ENCODE measurements at regions not wholly inside any gene's neighbourhood (a gene's known extent, or its start where the extent isn't known, plus 50 kb on each side); places are given as distances from the start of the nearest gene placed in this dataset.
A peak's percentile ranks its signal among the peaks of the same experiment; 100 is the strongest.

DNA sequence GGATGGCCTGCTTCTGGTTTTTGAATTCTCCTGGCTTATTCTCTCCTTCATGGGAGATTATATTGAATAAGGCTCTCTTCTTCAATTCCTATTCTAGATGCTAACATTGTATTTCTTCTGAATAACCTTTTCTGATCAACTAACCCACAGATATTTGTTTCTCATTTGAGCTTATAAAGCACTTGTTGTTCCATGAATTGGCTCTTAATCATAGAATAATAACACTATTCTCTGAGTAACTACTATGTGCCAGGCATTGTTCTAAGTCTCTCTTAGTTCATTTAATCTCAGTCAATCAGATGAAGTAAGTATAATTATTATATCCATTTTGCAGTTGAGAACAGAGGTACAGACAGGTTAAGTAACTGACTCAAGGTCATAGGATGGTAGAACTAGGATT is 136.3 kb upstream of the MLIP start:
- DNase-seq (ENCODE audit: low spot score), result no peak

GRCh38 chr6:53975941-53976615 is 135.2 kb upstream of the MLIP start:
- no peak for DNase-seq (ENCODE audit: low spot score)

DNA sequence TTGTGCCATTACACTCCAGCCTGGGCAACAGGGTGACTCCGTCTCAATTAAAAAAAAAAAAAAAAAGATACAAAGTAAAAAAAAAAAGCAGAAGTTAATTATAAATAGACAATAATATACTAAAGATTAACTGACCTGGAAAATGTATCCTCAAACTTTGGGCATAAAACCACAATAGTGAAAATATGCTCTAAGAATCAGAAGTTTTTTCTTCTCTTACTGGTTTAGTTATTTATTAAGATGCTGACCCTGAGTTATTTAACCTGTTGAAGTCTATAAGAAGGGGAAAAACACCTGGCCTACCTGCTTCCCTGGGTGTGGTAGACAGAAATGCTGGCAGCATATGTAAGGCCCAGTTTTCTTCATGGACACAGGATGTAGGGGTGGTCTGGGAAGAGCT is 133.7 kb upstream of the MLIP start:
- no peak for DNase-seq (ENCODE audit: low spot score)

DNA sequence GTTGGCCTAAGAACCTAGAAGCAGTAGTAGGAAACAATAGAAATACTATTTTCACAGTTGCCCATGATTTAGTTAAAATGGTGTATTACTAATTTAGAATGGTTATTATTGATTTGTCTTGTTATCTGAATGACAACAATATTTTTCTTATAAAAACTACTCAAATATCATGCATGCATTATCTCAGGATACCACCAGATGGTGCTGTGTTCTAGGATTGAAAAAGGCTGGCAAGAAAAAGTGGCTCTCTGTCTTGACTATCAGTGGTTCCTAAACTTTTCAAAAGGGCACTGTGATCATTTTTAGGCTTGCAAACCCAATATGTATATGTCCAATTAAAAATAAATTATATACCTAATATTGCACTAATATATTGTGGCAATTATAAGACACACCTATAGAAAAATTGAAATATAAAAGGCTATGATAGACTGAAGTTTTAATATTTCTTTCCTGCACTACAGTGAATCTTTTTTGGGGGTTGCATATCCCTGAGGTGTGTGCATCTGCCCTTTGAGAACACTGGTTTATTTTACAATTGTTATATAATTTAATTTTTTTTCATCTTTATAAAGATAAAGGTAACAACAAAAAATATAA is 131.7 kb upstream of the MLIP start:
- peak; percentile 31 for DNase-seq (ENCODE audit: low spot score)

GRCh38 chr6:53982366-53983050 is 128.7 kb upstream of the MLIP start:
- no peak for DNase-seq (ENCODE audit: low spot score)

DNA sequence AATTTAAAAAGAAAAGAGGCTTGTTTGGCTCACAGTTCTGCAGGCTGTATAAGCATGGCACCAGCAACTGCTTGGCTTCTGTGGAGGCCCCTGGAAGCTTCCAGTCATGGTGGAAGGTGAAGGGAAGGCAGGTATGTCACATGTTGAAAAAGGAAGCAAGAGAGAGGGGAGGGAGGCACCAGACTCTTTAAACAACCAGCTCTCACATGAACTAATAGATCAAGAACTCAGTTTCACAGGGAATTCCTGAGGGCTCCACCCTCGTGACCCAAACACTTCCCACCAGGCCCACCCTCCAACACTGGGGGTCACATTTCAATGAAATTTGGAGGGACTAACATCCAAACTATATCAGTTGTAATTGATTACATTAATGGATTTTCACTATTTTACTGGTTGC is 127.9 kb upstream of the MLIP start:
- no peak for DNase-seq (ENCODE audit: low spot score)

GRCh38 chr6:53984163-53984562 is 127.1 kb upstream of the MLIP start:
- DNase-seq (ENCODE audit: low spot score), result no peak

- no peak for DNase-seq (ENCODE audit: low spot score)
Observed at GRCh38 chr6:53984581-53984980, 126.7 kb upstream of the MLIP start.

DNA sequence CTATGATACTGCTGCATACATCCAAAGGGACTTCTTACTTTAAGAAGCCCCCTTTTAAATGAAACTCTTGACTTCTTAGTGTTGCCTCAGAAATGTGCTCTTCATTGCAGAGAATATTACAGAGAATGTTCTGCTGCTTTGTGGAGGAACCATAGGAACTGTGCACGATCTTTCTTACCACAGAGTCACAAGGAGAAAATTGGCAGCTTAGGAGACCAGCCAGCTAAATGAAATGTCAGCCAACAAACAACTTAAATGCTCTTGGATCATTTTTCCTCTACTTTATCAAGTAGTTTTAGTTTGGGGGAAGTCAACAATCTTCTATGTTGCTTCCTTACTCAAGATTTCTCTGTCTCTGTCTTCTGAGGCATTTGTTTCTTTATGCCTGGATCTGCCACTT is 125.9 kb upstream of the MLIP start:
- DNase-seq (ENCODE audit: low spot score), result no peak

DNA sequence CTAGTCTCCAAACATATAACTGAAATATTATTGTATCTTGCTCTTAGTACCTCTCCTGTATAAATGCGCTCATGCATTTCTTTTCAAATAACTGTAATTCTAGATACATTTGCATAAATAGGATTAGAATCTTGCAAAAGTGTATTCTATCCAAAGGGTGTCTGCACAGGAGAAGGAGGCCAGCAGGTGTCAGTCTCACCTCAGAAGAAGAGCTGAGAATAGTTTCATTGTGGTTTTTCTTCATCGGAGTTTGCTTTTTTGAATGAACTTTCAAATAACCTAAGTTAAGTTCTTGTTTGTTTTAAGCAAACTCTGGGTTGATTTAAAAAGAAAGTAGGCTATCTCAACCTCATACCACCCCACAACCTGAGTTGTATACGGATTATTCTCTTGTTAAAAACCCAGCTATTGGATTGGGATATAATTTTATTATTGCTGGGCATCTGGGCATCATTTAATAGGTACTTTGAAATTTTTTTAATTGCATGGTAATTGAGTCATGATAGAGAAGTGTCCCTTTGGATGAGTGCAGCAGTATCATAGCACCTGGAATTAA is 125.0 kb upstream of the MLIP start:
- DNase-seq (ENCODE audit: low spot score), result no peak

GRCh38 chr6:53986721-53987521 is 124.3 kb upstream of the MLIP start:
- DNase-seq (ENCODE audit: low spot score), result no peak

- no peak for DNase-seq (ENCODE audit: low spot score)
Observed at GRCh38 chr6:53987522-53987888, 123.7 kb upstream of the MLIP start.

GRCh38 chr6:53989504-53989903 is 121.7 kb upstream of the MLIP start:
- DNase-seq (ENCODE audit: low spot score), result no peak

- DNase-seq (ENCODE audit: low spot score), result no peak
Observed at GRCh38 chr6:53992522-53992921, 118.7 kb upstream of the MLIP start.

GRCh38 chr6:53994201-53994600 is 117.0 kb upstream of the MLIP start:
- no peak for DNase-seq (ENCODE audit: low spot score)

DNA sequence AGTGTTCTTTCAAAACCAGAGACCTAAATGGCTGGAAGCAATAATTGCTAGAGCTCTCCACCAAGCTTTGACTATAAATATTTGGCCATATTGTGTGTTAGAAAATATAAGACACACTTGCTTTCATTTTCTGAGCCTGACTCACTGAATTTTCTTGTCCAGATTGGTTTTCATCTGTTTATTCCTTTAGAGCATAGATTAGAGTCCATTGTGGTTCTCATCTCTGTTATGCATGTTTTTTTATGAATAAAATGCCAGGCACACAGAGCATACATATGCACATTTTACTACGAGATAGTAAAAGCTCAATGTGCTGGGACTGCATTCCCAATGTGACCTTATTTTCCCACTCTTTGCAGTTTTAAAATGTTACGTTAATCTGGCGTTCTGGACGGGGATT is 115.3 kb upstream of the MLIP start:
- DNase-seq (ENCODE audit: low spot score), result no peak

DNA sequence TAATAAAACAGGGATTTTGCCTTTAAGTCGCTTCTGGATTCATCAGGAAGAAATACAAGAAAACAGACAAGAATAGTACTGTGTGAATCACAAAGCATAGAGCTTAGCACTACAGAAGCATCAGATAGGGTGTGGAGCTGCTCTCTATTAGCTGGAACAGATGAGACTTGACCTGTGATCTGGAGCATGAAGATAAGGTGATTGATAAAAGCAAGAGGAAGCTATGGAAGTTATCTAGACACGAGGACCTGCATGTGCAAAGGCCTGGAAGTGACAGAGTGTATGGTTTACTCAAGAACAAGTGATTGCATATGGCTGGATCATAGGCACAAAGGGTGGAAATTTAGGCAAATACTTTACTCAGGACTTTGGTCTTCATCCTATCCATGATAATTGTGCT is 112.9 kb upstream of the MLIP start:
- DNase-seq (ENCODE audit: low spot score), result no peak

GRCh38 chr6:53999088-53999755 is 112.0 kb upstream of the MLIP start:
- no peak for DNase-seq (ENCODE audit: low spot score)

DNA sequence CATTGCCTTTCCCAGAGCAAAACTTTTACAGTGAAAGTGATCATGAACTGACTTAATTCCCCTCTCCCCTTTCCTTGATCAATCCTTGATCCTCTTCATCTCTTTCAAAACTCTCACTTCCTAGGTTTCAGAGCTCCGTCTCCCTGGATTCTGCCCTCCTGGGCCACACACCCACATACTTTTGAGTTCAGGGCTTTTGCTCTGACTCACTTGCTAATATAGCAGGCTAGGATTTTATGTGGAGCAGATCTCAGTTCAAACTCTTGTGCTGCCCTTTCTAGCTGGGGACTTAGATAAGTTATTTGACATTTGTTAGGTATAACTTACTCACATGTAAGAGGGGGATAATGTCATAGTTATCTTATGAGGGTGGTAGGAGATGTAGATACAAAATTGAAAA is 109.1 kb upstream of the MLIP start:
- DNase-seq (ENCODE audit: low spot score), result no peak

DNA sequence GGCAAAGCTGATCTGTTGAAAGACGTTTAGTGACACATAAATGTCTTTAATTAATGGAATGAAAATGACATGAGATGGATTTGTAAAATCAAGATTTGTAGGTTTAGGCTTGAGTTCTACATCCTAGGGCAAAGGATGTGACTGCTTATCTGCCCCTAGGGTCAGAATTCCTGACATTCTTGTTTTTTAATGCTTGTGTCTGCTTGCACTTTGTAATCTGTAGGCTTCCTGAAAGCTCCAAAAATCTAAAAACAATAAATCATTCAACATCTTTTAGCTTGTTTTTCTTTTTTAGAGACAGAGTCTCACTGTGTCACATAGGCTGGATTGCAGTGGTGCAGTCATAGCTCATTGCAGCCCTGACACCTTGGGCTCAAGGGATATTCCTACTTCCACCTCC is 107.9 kb upstream of the MLIP start:
- no peak for DNase-seq (ENCODE audit: low spot score)

- no peak for DNase-seq (ENCODE audit: low spot score)
Observed at GRCh38 chr6:54008589-54008988, 102.7 kb upstream of the MLIP start.

DNA sequence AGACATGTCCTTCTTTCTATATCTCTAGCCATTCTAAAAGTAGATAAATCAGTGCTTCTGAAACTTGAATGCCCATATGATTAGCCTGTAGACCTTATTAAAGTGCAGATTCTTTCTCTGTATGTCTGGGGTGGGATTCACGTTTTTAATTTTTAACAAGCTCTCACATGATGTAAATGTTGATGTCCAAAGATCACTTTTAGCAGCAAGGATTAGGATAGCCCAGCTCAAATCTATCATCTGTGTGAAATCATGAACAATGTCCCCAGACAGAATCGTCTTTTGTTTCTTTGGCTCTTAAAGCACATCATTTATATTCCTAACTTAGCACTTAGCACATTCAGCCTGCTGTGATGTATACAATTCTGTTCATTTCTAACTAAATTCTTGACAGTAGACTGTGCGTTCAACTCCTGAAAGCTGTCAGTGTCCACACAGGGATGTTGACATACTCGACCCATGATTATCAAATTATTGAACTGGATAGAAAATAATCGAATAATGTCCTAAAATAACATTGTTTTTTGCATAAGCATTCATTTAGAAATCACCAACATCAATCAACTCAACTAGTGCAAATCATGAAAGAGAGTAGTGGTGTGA is 102.1 kb upstream of the MLIP start:
- no peak for DNase-seq (ENCODE audit: low spot score)

Measured in CD4-positive, alpha-beta T cell treated with Interleukin-15 for 4 hours (primary cell).